GM23338 (cell line): ENCODE measurements at regions not wholly inside any gene's neighbourhood (a gene's known extent, or its start where the extent isn't known, plus 50 kb on each side); places are given as distances from the start of the nearest gene placed in this dataset.

Source experiments
- ATAC-seq: fragments of 200-7000 bp; cut with Tn5 transposase; 3 replicates; pipeline ENCODE4 v1.9.1; 2020
- DNase-seq: peaks from one replicate; pipeline ENCODE4 v3.0.0-alpha.2; 2015; ENCODE audit warnings: low spot score
- H2AFZ ChIP-seq: fragments of 200-600 bp; sonication (generic); 2 replicates; pipeline ENCODE4 v1.8.0; 2016; ENCODE audit warnings: antibody characterized with exemption, mild to moderate bottlenecking, moderate library complexity
- H3F3A ChIP-seq: fragments of 200-600 bp; sonication (generic); replicated peaks from 2 replicates; pipeline ENCODE4 v1.8.0; 2017; ENCODE audit warnings: antibody characterized with exemption, mixed run types, low read depth
- H3K27ac ChIP-seq: fragments of 200-600 bp; sonication (generic); 2 replicates; pipeline ENCODE4 v1.6.1; 2016; ENCODE audit warnings: low read depth
- H3K27me3 ChIP-seq: fragments of 200-600 bp; sonication (generic); 2 replicates; pipeline ENCODE4 v1.8.0; 2016; ENCODE audit warnings: mild to moderate bottlenecking, mixed run types, moderate library complexity; ENCODE audit not compliant: insufficient read depth
- H3K36me3 ChIP-seq: fragments of 200-600 bp; sonication (generic); 2 replicates; pipeline ENCODE4 v1.8.0; 2016; ENCODE audit warnings: mild to moderate bottlenecking; ENCODE audit not compliant: insufficient read depth
- H3K4me1 ChIP-seq: fragments of 200-600 bp; sonication (generic); 2 replicates; pipeline ENCODE4 v1.8.0; 2016; ENCODE audit warnings: mild to moderate bottlenecking, moderate library complexity; ENCODE audit not compliant: insufficient read depth
- H3K4me2 ChIP-seq: fragments of 200-600 bp; sonication (generic); 2 replicates; pipeline ENCODE4 v1.7.1; 2017; ENCODE audit warnings: mixed run types
- H3K4me3 ChIP-seq: fragments of 200-600 bp; sonication (generic); 2 replicates; pipeline ENCODE4 v1.6.1; 2016; ENCODE audit warnings: mixed run types
- H3K79me2 ChIP-seq: fragments of 200-600 bp; sonication (generic); replicated peaks from 2 replicates; pipeline ENCODE4 v1.8.0; 2017; ENCODE audit warnings: mild to moderate bottlenecking; ENCODE audit not compliant: insufficient read depth
- H3K9me2 ChIP-seq: fragments of 200-600 bp; sonication (generic); 2 replicates; pipeline ENCODE4 v1.8.0; 2017; ENCODE audit not compliant: insufficient read depth
- H4K20me1 ChIP-seq: fragments of 200-600 bp; sonication (generic); replicated peaks from 2 replicates; pipeline ENCODE4 v1.8.0; 2017; ENCODE audit warnings: mild to moderate bottlenecking; ENCODE audit not compliant: insufficient read depth
- H3K27ac Mint-ChIP-seq: 2 replicates; pipeline ENCODE4 v1.8.0; 2020; ENCODE audit warnings: inconsistent platforms, mild to moderate bottlenecking, moderate library complexity, mixed read lengths
- H3K27me3 Mint-ChIP-seq: 3 replicates; pipeline ENCODE4 v1.8.0; 2022; ENCODE audit warnings: low read depth, mild to moderate bottlenecking, moderate library complexity, mixed read lengths, inconsistent platforms; ENCODE audit not compliant: insufficient read depth, poor library complexity
- H3K36me3 Mint-ChIP-seq: 3 replicates; pipeline ENCODE4 v1.8.0; 2021; ENCODE audit warnings: low read depth, mild to moderate bottlenecking, inconsistent platforms, moderate library complexity, mixed read lengths
- H3K4me1 Mint-ChIP-seq: 3 replicates; pipeline ENCODE4 v1.8.0; 2020; ENCODE audit warnings: mild to moderate bottlenecking, inconsistent platforms, mixed read lengths
- H3K4me3 Mint-ChIP-seq: 3 replicates; pipeline ENCODE4 v1.8.0; 2021; ENCODE audit warnings: moderate library complexity, mild to moderate bottlenecking, inconsistent platforms, mixed read lengths
- H3K9me3 Mint-ChIP-seq: 3 replicates; pipeline ENCODE4 v1.8.0; 2020; ENCODE audit warnings: moderate library complexity, mild to moderate bottlenecking, inconsistent platforms, mixed read lengths
- CREB1 ChIP-seq: fragments of 250-450 bp; sonication (Bioruptor Pico); IDR thresholded peaks from 2 replicates; pipeline ENCODE4 v1.5.0; 2020; ENCODE audit warnings: low read depth, mild to moderate bottlenecking, moderate library complexity
- CTCF ChIP-seq, 2 experiments: fragments of 200-600 bp in 1 of 2; sonication (generic) in 1 of 2; conservative IDR thresholded peaks; 2 replicates each; pipeline versions ENCODE4 v1.5.1 to v1.6.1; 2016 to 2017; ENCODE audit warnings: antibody characterized with exemption in 2 of 2, low read depth in 2 of 2, mild to moderate bottlenecking in 2 of 2, moderate library complexity in 1 of 2
- ETS1 ChIP-seq: IDR thresholded peaks from 2 replicates; pipeline ENCODE4 v1.6.1; 2016; ENCODE audit warnings: antibody characterized with exemption
- EZH2phosphoT487 ChIP-seq: fragments of 200-600 bp; sonication (generic); IDR thresholded peaks from one replicate; pipeline ENCODE4 v1.8.1; 2018; ENCODE audit warnings: antibody characterized with exemption; ENCODE audit not compliant: unreplicated experiment
- STAT1 ChIP-seq: IDR thresholded peaks from one replicate; pipeline ENCODE4 v1.6.1; 2016; ENCODE audit warnings: antibody characterized with exemption; ENCODE audit not compliant: unreplicated experiment
- ZNF114 ChIP-seq: fragments of 250-450 bp; sonication (Bioruptor Pico); IDR thresholded peaks from 2 replicates; pipeline ENCODE4 v1.5.0; 2020; ENCODE audit warnings: mild to moderate bottlenecking, moderate library complexity
- ZNF462 ChIP-seq: fragments of 250-450 bp; sonication (Bioruptor Pico); IDR thresholded peaks from 2 replicates; pipeline ENCODE4 v1.5.0; 2020; ENCODE audit warnings: mild to moderate bottlenecking, moderate library complexity

- H3K79me2 ChIP-seq: no peaks in the 10 kb centered on the region
- no peak overlapping the region for H3K27ac Mint-ChIP-seq
- no peak overlapping the region for H3K4me2 ChIP-seq
- no peaks in the 10 kb centered on the region for H3K9me2 ChIP-seq
- no peak for ATAC-seq
- no peaks in the 10 kb centered on the region for H3K36me3 ChIP-seq
- no peak for DNase-seq
- H3K27ac ChIP-seq: no peak overlapping the region
- peaks cover 6% of the 10 kb centered on the region; the same call in 2 of the 3 replicates for H3K9me3 Mint-ChIP-seq
- no peaks in the 10 kb centered on the region; the same call in 2 of the 3 replicates for H3K36me3 Mint-ChIP-seq
- TF ChIP-seq EZH2phosphoT487 (no peak), ZNF114 (CRISPR knock-in tag) (no peak)
- H3K27me3 ChIP-seq: no peaks in the 10 kb centered on the region
- no peaks in the 10 kb centered on the region for H3F3A ChIP-seq
- H3K4me3 Mint-ChIP-seq: no peak overlapping the region
- H2AFZ ChIP-seq: no peak overlapping the region
- H3K4me1 ChIP-seq: no peaks in the 10 kb centered on the region
- no peaks in the 10 kb centered on the region for H3K27me3 Mint-ChIP-seq
- H3K4me1 Mint-ChIP-seq: peaks cover 2% of the 10 kb centered on the region; the same call in 2 of the 3 replicates
- no peaks in the 10 kb centered on the region for H4K20me1 ChIP-seq
- no peak overlapping the region for H3K4me3 ChIP-seq
Observed at GRCh38 chr10:8722835-8723234, 668.3 kb downstream of the GATA3 start.

GRCh38 chr10:8725343-8725742 lies 670.9 kb downstream of the GATA3 start:
- Histone ChIP-seq H3K4me3 (no peak overlapping the region), H3K4me1 (no peaks in the 10 kb centered on the region), H3K79me2 (no peaks in the 10 kb centered on the region), H3K4me2 (no peak overlapping the region), H4K20me1 (no peaks in the 10 kb centered on the region), H3K9me2 (no peaks in the 10 kb centered on the region), H3K27me3 (no peaks in the 10 kb centered on the region), H3F3A (no peaks in the 10 kb centered on the region), H3K27ac (no peak overlapping the region), H3K36me3 (no peaks in the 10 kb centered on the region), H2AFZ (no peak overlapping the region)
- H3K27me3 Mint-ChIP-seq: no peaks in the 10 kb centered on the region
- H3K4me3 Mint-ChIP-seq: no peak overlapping the region
- no peaks in the 10 kb centered on the region; the same call in 2 of the 3 replicates for H3K36me3 Mint-ChIP-seq
- H3K9me3 Mint-ChIP-seq: peaks cover 6% of the 10 kb centered on the region; the same call in 2 of the 3 replicates
- H3K4me1 Mint-ChIP-seq: no peaks in the 10 kb centered on the region
- H3K27ac Mint-ChIP-seq: no peak overlapping the region
- no peak for TF ChIP-seq EZH2phosphoT487
- TF ChIP-seq CREB1 (CRISPR knock-in tag): no peak
- TF ChIP-seq CTCF (conservative IDR thresholded peaks at IDR 0.05; ENCODE audit: low read depth in 2 of 2): no peak
- no peak for TF ChIP-seq ETS1
- no peak for TF ChIP-seq ZNF462
- TF ChIP-seq STAT1: no peak
- no peak for ATAC-seq
- DNase-seq: no peak
